ENCODE measurements at regions not wholly inside any gene's neighbourhood (a gene's known extent, or its start where the extent isn't known, plus 50 kb on each side); places are given as distances from the start of the nearest gene placed in this dataset.

- TF ChIP-seq, protein P1, sequence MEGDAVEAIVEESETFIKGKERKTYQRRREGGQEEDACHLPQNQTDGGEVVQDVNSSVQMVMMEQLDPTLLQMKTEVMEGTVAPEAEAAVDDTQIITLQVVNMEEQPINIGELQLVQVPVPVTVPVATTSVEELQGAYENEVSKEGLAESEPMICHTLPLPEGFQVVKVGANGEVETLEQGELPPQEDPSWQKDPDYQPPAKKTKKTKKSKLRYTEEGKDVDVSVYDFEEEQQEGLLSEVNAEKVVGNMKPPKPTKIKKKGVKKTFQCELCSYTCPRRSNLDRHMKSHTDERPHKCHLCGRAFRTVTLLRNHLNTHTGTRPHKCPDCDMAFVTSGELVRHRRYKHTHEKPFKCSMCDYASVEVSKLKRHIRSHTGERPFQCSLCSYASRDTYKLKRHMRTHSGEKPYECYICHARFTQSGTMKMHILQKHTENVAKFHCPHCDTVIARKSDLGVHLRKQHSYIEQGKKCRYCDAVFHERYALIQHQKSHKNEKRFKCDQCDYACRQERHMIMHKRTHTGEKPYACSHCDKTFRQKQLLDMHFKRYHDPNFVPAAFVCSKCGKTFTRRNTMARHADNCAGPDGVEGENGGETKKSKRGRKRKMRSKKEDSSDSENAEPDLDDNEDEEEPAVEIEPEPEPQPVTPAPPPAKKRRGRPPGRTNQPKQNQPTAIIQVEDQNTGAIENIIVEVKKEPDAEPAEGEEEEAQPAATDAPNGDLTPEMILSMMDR (IDR thresholded peaks at IDR 0.05; ENCODE audit: insufficient read depth, low read length), result no peak
- TF ChIP-seq POLR2AphosphoS5 (IDR thresholded peaks at IDR 0.05; ENCODE audit: low read depth) (no peak), REST (IDR thresholded peaks at IDR 0.05; ENCODE audit: insufficient replicate concordance, low read depth) (no peak), GABPA (IDR thresholded peaks at IDR 0.05; ENCODE audit: low read depth) (no peak), SPI1 (IDR thresholded peaks at IDR 0.05; ENCODE audit: borderline replicate concordance, low read depth) (no peak)
These were observed 705.7 kb downstream of the SLITRK5 start for GRCh38 chr13:88376760-88377388.
